Liver (tissue), 8 donors: ENCODE measurements at regions not wholly inside any gene's neighbourhood (a gene's known extent, or its start where the extent isn't known, plus 50 kb on each side); places are given as distances from the start of the nearest gene placed in this dataset.

ENCODE experiments used
- DNase-seq: peaks from one replicate; pipeline ENCODE4 v3.0.0-alpha.2; 2017; ENCODE audit warnings: low spot score
- H3K27ac ChIP-seq, 2 donors: one replicate each; pipeline ENCODE4 v1.7.0; 2013; ENCODE audit warnings: inconsistent platforms in 2 of 2, low read length in 2 of 2, control low read depth in 1 of 2, low read depth in 1 of 2, mild to moderate bottlenecking in 1 of 2
- H3K27me3 ChIP-seq, 4 donors: one replicate each; pipeline versions ENCODE4 v1.6.1 to v1.7.0; 2013; ENCODE audit warnings: low read length in 3 of 4, inconsistent platforms in 1 of 4, mild to moderate bottlenecking in 1 of 4, moderate library complexity in 1 of 4; ENCODE audit not compliant: control insufficient read depth in 4 of 4, insufficient read depth in 4 of 4
- H3K36me3 ChIP-seq, 4 donors: one replicate each; pipeline versions ENCODE4 v1.6.1 to v1.7.0; 2013; ENCODE audit warnings: low read length in 3 of 4, mild to moderate bottlenecking in 3 of 4, low read depth in 1 of 4, moderate library complexity in 1 of 4; ENCODE audit not compliant: control insufficient read depth in 4 of 4, insufficient read depth in 3 of 4
- H3K4me1 ChIP-seq, 4 donors: one replicate each; pipeline versions ENCODE4 v1.6.1 to v1.7.0; 2013; ENCODE audit warnings: low read length in 3 of 4, mild to moderate bottlenecking in 3 of 4, moderate library complexity in 1 of 4; ENCODE audit not compliant: control insufficient read depth in 4 of 4, insufficient read depth in 4 of 4
- H3K4me3 ChIP-seq, 3 donors: one replicate each; pipeline versions ENCODE4 v1.6.1 to v1.7.0; 2013; ENCODE audit warnings: low read length in 3 of 3, control low read depth in 1 of 3, low read depth in 1 of 3, mild to moderate bottlenecking in 1 of 3
- H3K9ac ChIP-seq, 2 donors: one replicate each; pipeline ENCODE4 v1.7.0; 2013; ENCODE audit warnings: low read length in 2 of 2, mild to moderate bottlenecking in 2 of 2, moderate library complexity in 2 of 2, control low read depth in 1 of 2, low read depth in 1 of 2
- H3K9me3 ChIP-seq, 4 donors: one replicate each; pipeline versions ENCODE4 v1.6.1 to v1.7.0; 2013; ENCODE audit warnings: low read length in 3 of 4; ENCODE audit not compliant: control insufficient read depth in 4 of 4
- ATF3 ChIP-seq: IDR thresholded peaks from 2 replicates; pipeline ENCODE4 v1.6.1; 2016; ENCODE audit warnings: antibody characterized with exemption
- CTCF ChIP-seq: fragments of 150-350 bp; IDR thresholded peaks from 2 replicates; pipeline ENCODE4 v1.5.1; 2017; ENCODE audit warnings: improper control_type of control experiment, low read depth, low read length; ENCODE audit not compliant: missing input control
- EGR1 ChIP-seq, 2 donors: IDR thresholded peaks; 2 replicates each; pipeline ENCODE4 v1.6.1; 2016 to 2018; ENCODE audit warnings: antibody characterized with exemption in 2 of 2, low read depth in 2 of 2
- FOXA1 ChIP-seq: IDR thresholded peaks from 2 replicates; pipeline ENCODE4 v1.6.1; 2016; ENCODE audit warnings: antibody characterized with exemption
- FOXA2 ChIP-seq: IDR thresholded peaks from 2 replicates; pipeline ENCODE4 v1.6.1; 2016; ENCODE audit warnings: antibody characterized with exemption
- GABPA ChIP-seq, 2 donors: IDR thresholded peaks in 1 of 2; conservative IDR thresholded peaks in 1 of 2; 2 replicates each; pipeline ENCODE4 v1.6.1; 2016; ENCODE audit warnings: antibody characterized with exemption in 2 of 2, mild to moderate bottlenecking in 1 of 2, moderate library complexity in 1 of 2
- HNF4A ChIP-seq, 2 donors: conservative IDR thresholded peaks; 2 replicates each; pipeline ENCODE4 v1.6.1; 2016; ENCODE audit warnings: antibody characterized with exemption in 2 of 2, mild to moderate bottlenecking in 2 of 2
- HNF4G ChIP-seq: IDR thresholded peaks from 2 replicates; pipeline ENCODE4 v1.6.1; 2016; ENCODE audit warnings: antibody characterized with exemption
- JUND ChIP-seq, 2 donors: IDR thresholded peaks; 2 replicates each; pipeline ENCODE4 v1.6.1; 2016; ENCODE audit warnings: antibody characterized with exemption in 2 of 2
- MAX ChIP-seq: IDR thresholded peaks from 2 replicates; pipeline ENCODE4 v1.6.1; 2016; ENCODE audit warnings: antibody characterized with exemption
- NR2F2 ChIP-seq: IDR thresholded peaks from 2 replicates; pipeline ENCODE4 v1.6.1; 2016; ENCODE audit warnings: antibody characterized with exemption
- RAD21 ChIP-seq, 2 donors: IDR thresholded peaks; 2 replicates each; pipeline ENCODE4 v1.6.1; 2016; ENCODE audit warnings: antibody characterized with exemption in 2 of 2, mild to moderate bottlenecking in 2 of 2
- REST ChIP-seq: IDR thresholded peaks from 2 replicates; pipeline ENCODE4 v1.6.1; 2016; ENCODE audit warnings: antibody characterized with exemption, mild to moderate bottlenecking
- RXRA ChIP-seq, 2 donors: IDR thresholded peaks; 2 replicates each; pipeline ENCODE4 v1.6.1; 2017 to 2018; ENCODE audit warnings: antibody characterized with exemption in 2 of 2, mild to moderate bottlenecking in 1 of 2
- SP1 ChIP-seq: IDR thresholded peaks from 2 replicates; pipeline ENCODE4 v1.6.1; 2018; ENCODE audit warnings: antibody characterized with exemption, mild to moderate bottlenecking
- TAF1 ChIP-seq: conservative IDR thresholded peaks from 2 replicates; pipeline ENCODE4 v1.6.1; 2016; ENCODE audit warnings: antibody characterized with exemption, mild to moderate bottlenecking
- YY1 ChIP-seq: IDR thresholded peaks from 2 replicates; pipeline ENCODE4 v1.6.1; 2016; ENCODE audit warnings: antibody characterized with exemption, mild to moderate bottlenecking
- ZBTB33 ChIP-seq: IDR thresholded peaks from 2 replicates; pipeline ENCODE4 v1.6.1; 2016; ENCODE audit warnings: antibody characterized with exemption
- WGBS: extraction: QIAGEN DNeasy Blood & Tissue Kit; methylation state at CpG from one replicate; pipeline ENCODE4 v1.1.7; 2013; 5-methylcytosine and 5-hydroxymethylcytosine counted together
- donor health status: healthy.
- donor health status: healthy.
- donor health status: healthy.
- donor health status: healthy.
- donor health status: healthy.

GRCh38 chr1:220344745-220345144 is 72.5 kb upstream of the RAB3GAP2 start:
- no peaks in the 10 kb centered on the region for H3K36me3 ChIP-seq
- TF ChIP-seq RAD21 (IDR thresholded peaks at IDR 0.05), result no peak
- TF ChIP-seq HNF4A (conservative IDR thresholded peaks at IDR 0.05), result no peak
- no peak for TF ChIP-seq GABPA (IDR thresholded peaks at IDR 0.05 in 1 of 2, conservative IDR thresholded peaks at IDR 0.05 in 1 of 2)
- no peak for TF ChIP-seq REST
- no peak for TF ChIP-seq YY1
- no peak overlapping the region for H3K9ac ChIP-seq
- H3K27ac ChIP-seq, result no peak overlapping the region
- WGBS, result 83% methylated on average over 3 of the region's 3 CpGs
- H3K4me1 ChIP-seq, result no peaks in the 10 kb centered on the region
- H3K27me3 ChIP-seq, result no peaks in the 10 kb centered on the region
- DNase-seq, result no peak
- H3K9me3 ChIP-seq, result no peaks in the 10 kb centered on the region
- no peak overlapping the region for H3K4me3 ChIP-seq

- Histone ChIP-seq H3K27ac (no peak overlapping the region), H3K36me3 (no peaks in the 10 kb centered on the region), H3K27me3 (no peaks in the 10 kb centered on the region), H3K4me3 (no peak overlapping the region), H3K4me1 (no peaks in the 10 kb centered on the region), H3K9ac (no peak overlapping the region), H3K9me3 (no peaks in the 10 kb centered on the region)
- no peak for DNase-seq
- 90% methylated on average over 5 of the region's 5 CpGs for WGBS
- no peak for TF ChIP-seq HNF4G
- no peak for TF ChIP-seq FOXA1
- TF ChIP-seq JUND (IDR thresholded peaks at IDR 0.05), result no peak
- TF ChIP-seq RXRA (IDR thresholded peaks at IDR 0.05), result no peak
- no peak for TF ChIP-seq REST
- TF ChIP-seq TAF1, result no peak
- TF ChIP-seq EGR1 (IDR thresholded peaks at IDR 0.05; ENCODE audit: low read depth in 2 of 2), result no peak
- no peak for TF ChIP-seq GABPA (IDR thresholded peaks at IDR 0.05 in 1 of 2, conservative IDR thresholded peaks at IDR 0.05 in 1 of 2)
- TF ChIP-seq CTCF, result no peak
- TF ChIP-seq ZBTB33, result no peak
- TF ChIP-seq FOXA2, result no peak
- no peak for TF ChIP-seq MAX
- TF ChIP-seq YY1, result no peak
- TF ChIP-seq NR2F2, result no peak
- TF ChIP-seq HNF4A (conservative IDR thresholded peaks at IDR 0.05), result no peak
- no peak for TF ChIP-seq ATF3
- TF ChIP-seq SP1, result no peak
- TF ChIP-seq RAD21 (IDR thresholded peaks at IDR 0.05), result no peak
Measured at GRCh38 chr1:220342853-220343252, 70.6 kb upstream of the RAB3GAP2 start.
